Brain microvascular endothelial cell (primary cell): ENCODE measurements at regions not wholly inside any gene's neighbourhood (a gene's known extent, or its start where the extent isn't known, plus 50 kb on each side); places are given as distances from the start of the nearest gene placed in this dataset.

ENCODE experiments used
- DNase-seq: peaks from one replicate; pipeline ENCODE4 v3.0.0-alpha.2; 2020
- H3K27ac ChIP-seq: fragments of 250-450 bp; sonication (Bioruptor Pico); 2 replicates; pipeline ENCODE4 v1.5.1; 2020; ENCODE audit warnings: mild to moderate bottlenecking, moderate library complexity
- H3K27me3 ChIP-seq: fragments of 250-450 bp; sonication (Bioruptor Pico); replicated peaks from 2 replicates; pipeline ENCODE4 v1.5.1; 2020; ENCODE audit warnings: mild to moderate bottlenecking
- H3K36me3 ChIP-seq: fragments of 250-450 bp; sonication (Bioruptor Pico); replicated peaks from 2 replicates; pipeline ENCODE4 v1.5.1; 2020; ENCODE audit warnings: mild to moderate bottlenecking
- H3K4me3 ChIP-seq: 2 replicates; pipeline ENCODE4 v1.5.1; 2011; ENCODE audit warnings: low read depth, mild to moderate bottlenecking, control low read depth, low read length, moderate library complexity
- CTCF ChIP-seq: IDR thresholded peaks from 2 replicates; pipeline ENCODE4 v1.5.1; 2011; ENCODE audit warnings: low read depth, mild to moderate bottlenecking, moderate library complexity, low read length, control low read depth, inconsistent platforms; ENCODE audit errors: missing control alignments
- in situ Hi-C: cut with HindIII; loops from 2 replicates; pipeline ENCODE4 v1.10.0; 2017; ENCODE audit warnings: low sequenced_read_pairs, low pct_ligation_motif_present

GRCh38 chr14:83827383-83827782 is 1702.6 kb upstream of the FLRT2 start:
- Histone ChIP-seq H3K36me3 (no peaks in the 10 kb centered on the region), H3K27me3 (no peaks in the 10 kb centered on the region), H3K4me3 (no peak overlapping the region), H3K27ac (no peak overlapping the region)
- TF ChIP-seq CTCF: no peak
- in situ Hi-C loops: no loop called here
- DNase-seq: no peak

- in situ Hi-C loops: no loop called here
- H3K36me3 ChIP-seq: no peaks in the 10 kb centered on the region
- H3K27me3 ChIP-seq: no peaks in the 10 kb centered on the region
- peak; percentile 16 for DNase-seq
- peak overlapping the region; percentile 17 for H3K27ac ChIP-seq
- TF ChIP-seq CTCF: no peak
- no peak overlapping the region for H3K4me3 ChIP-seq
These were observed 1701.5 kb upstream of the FLRT2 start for GRCh38 chr14:83828406-83828805.

- in situ Hi-C loops: no loop called here
- Histone ChIP-seq H3K27ac (no peak overlapping the region), H3K4me3 (no peak overlapping the region), H3K27me3 (no peaks in the 10 kb centered on the region), H3K36me3 (no peaks in the 10 kb centered on the region)
- DNase-seq: no peak
- TF ChIP-seq CTCF: no peak
These were observed 1699.6 kb upstream of the FLRT2 start for GRCh38 chr14:83830316-83830715.

- no peak for DNase-seq
- Histone ChIP-seq H3K27ac (no peak overlapping the region), H3K27me3 (no peaks in the 10 kb centered on the region), H3K4me3 (no peak overlapping the region), H3K36me3 (no peaks in the 10 kb centered on the region)
- in situ Hi-C loops: no loop called here
- no peak for TF ChIP-seq CTCF
These were observed 1691.7 kb upstream of the FLRT2 start for GRCh38 chr14:83838226-83838625.

- no peak for DNase-seq
- Histone ChIP-seq H3K4me3 (no peak overlapping the region), H3K27ac (no peak overlapping the region), H3K36me3 (no peaks in the 10 kb centered on the region), H3K27me3 (no peaks in the 10 kb centered on the region)
- TF ChIP-seq CTCF: no peak
- in situ Hi-C loops: no loop called here
These were observed 1687.4 kb upstream of the FLRT2 start for GRCh38 chr14:83842547-83842946.

- in situ Hi-C loops: no loop called here
- no peak for TF ChIP-seq CTCF
- H3K4me3 ChIP-seq: no peak overlapping the region
These were observed 1682.8 kb upstream of the FLRT2 start for GRCh38 chr14:83847102-83847501.

More at GRCh38 chr14:83847102-83847501, 1682.8 kb upstream of the FLRT2 start:
- Histone ChIP-seq H3K27me3 (no peaks in the 10 kb centered on the region), H3K27ac (no peak overlapping the region), H3K36me3 (no peaks in the 10 kb centered on the region)
- DNase-seq: no peak
